Small intestine (tissue), 7 donors: ENCODE measurements at regions not wholly inside any gene's neighbourhood (a gene's known extent, or its start where the extent isn't known, plus 50 kb on each side); places are given as distances from the start of the nearest gene placed in this dataset.

Source experiments
- DNase-seq, 2 donors: peaks; one replicate each; pipeline versions ENCODE4 v3.0.0 to v3.0.0-alpha.2; 2013
- FAIRE-seq: peaks from 2 replicates; lab custom pipeline; 2012; peaks lifted over from hg19 to GRCh38; lab: Jason Lieb, UNC
- H3K27ac ChIP-seq, 3 donors: one replicate each; pipeline ENCODE4 v1.5.1; 2013; ENCODE audit warnings: low read length in 2 of 3, mild to moderate bottlenecking in 2 of 3, control low read depth in 1 of 3, inconsistent platforms in 1 of 3, low read depth in 1 of 3, moderate library complexity in 1 of 3
- H3K27me3 ChIP-seq, 3 donors: one replicate each; pipeline ENCODE4 v1.6.1; 2013; ENCODE audit warnings: low read length in 3 of 3, inconsistent platforms in 1 of 3; ENCODE audit not compliant: control insufficient read depth in 3 of 3, insufficient read depth in 3 of 3
- H3K36me3 ChIP-seq, 3 donors: one replicate each; pipeline ENCODE4 v1.6.1; 2013; ENCODE audit warnings: low read length in 3 of 3, inconsistent platforms in 1 of 3, low read depth in 1 of 3, mild to moderate bottlenecking in 1 of 3, moderate library complexity in 1 of 3; ENCODE audit not compliant: control insufficient read depth in 3 of 3, insufficient read depth in 2 of 3
- H3K4me1 ChIP-seq, 3 donors: one replicate each; pipeline ENCODE4 v1.6.1; 2013; ENCODE audit warnings: low read length in 2 of 3, inconsistent platforms in 1 of 3, low read depth in 1 of 3, mild to moderate bottlenecking in 1 of 3, moderate library complexity in 1 of 3; ENCODE audit not compliant: control insufficient read depth in 3 of 3, insufficient read depth in 2 of 3
- H3K4me3 ChIP-seq, 3 donors: one replicate each; pipeline ENCODE4 v1.5.1; 2013; ENCODE audit warnings: low read length in 3 of 3, control low read depth in 1 of 3, inconsistent platforms in 1 of 3, low read depth in 1 of 3, mild to moderate bottlenecking in 1 of 3, moderate library complexity in 1 of 3
- H3K9me3 ChIP-seq, 2 donors: one replicate each; pipeline ENCODE4 v1.6.1; 2013; ENCODE audit warnings: low read depth in 1 of 2, low read length in 1 of 2; ENCODE audit not compliant: control insufficient read depth in 2 of 2, insufficient read depth in 1 of 2
- WGBS, 3 donors: extraction: QIAGEN DNeasy Blood & Tissue Kit; methylation state at CpG; one replicate each; pipeline ENCODE4 v1.1.7; 2013; 5-methylcytosine and 5-hydroxymethylcytosine counted together
- donor health status: healthy with polysubstance abuse.
- donor health status: control.
- donor health status: control.
- donor health status: Bipolar disorder and iron deficiency.
- donor health status: healthy.

GRCh38 chr1:168782559-168783116 lies 53.6 kb upstream of the DPT start:
- 87 to 97% (median 92%) methylated on average over 3 of the region's 3 CpGs for WGBS, 3 donors
- FAIRE-seq, result no peak
- no peak for DNase-seq
- no peaks in the 10 kb centered on the region for H3K4me1 ChIP-seq
- no peak overlapping the region for H3K4me3 ChIP-seq
- no peaks in the 10 kb centered on the region for H3K9me3 ChIP-seq
- H3K36me3 ChIP-seq, result no peaks in the 10 kb centered on the region
- no peaks in the 10 kb centered on the region for H3K27me3 ChIP-seq
- H3K27ac ChIP-seq, result no peak overlapping the region

DNA sequence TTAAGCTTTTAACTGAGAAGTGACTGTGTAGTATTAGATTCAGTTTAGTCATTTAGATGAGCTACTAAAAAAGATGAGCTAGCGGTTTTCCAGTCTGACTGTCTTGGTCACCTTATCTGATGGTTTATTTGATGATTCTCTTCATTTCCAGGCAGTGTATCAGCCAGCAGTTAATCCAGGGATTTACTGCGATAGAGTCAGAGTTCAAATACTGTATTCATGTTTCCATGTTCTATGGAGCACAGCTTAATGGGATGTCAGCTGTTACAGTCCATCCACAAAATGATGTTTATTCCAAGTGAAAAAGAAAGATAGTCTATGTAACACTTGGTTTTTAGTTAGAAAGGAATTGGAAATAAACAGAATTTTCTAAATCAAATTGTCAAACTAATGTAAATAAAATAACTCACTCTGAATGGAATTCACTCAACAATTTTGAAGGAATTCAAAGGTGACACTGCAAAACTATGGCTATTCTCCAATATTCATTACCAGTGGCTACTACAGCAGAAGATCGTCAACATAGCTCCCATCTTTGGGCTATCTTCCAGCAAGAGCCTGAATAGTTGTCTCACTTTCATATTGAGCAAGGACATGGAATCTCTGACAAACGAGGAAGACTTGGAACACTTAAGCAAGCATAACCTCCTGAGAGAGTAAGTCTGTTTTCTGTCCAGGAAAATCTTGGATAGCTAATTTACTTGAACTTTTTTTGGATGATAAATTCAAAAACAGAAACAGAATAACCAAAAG lies 54.6 kb upstream of the DPT start:
- FAIRE-seq (no peak), DNase-seq (no peak)
- Histone ChIP-seq H3K27ac (no peak overlapping the region), H3K4me3 (no peak overlapping the region), H3K36me3 (no peaks in the 10 kb centered on the region), H3K9me3 (no peaks in the 10 kb centered on the region), H3K27me3 (no peaks in the 10 kb centered on the region), H3K4me1 (no peaks in the 10 kb centered on the region)
- WGBS, 3 donors, result 54 to 72% (median 67%) methylated on average over 4 of the region's 4 CpGs

DNA sequence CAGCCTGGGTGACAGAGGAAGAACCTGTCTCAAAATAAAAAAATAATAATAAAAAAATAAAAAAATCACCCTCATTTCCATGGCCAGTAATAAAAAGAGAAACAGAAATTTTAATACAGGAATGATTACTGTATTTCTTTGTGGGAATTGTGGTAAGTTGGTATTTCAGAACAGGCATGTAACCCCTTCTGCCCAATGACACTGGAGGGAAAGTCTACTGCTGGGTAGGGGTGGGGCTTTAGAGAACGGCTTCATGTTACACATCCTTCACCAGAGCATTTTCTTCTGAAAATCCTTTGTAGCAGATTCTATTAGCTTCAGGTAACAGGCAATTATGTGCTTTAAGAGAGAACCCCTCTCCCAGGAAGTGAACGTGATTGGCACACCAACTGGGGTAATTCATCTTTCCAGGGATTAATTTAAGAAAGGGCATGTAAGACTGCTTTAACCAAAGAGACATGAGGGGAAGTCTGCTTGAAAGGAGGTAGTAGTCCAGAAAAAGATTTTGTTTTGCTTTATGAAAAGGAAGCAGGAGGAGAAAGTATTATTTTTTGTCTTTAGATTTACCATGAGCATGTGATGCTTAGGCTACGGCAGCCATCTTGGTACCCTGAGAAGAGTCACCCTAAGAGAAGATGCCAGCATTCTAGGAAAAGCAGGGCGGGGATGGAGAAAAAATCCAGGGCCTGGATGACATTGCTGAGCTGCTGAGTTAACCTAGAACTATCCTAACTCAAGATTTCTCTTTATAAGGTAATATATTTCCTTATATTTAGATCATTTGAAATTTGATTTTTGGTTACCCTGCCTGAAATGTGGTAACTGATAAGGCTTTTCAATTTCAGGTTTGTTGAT lies 57.7 kb upstream of the DPT start:
- Histone ChIP-seq H3K4me3 (no peak overlapping the region), H3K27me3 (no peaks in the 10 kb centered on the region), H3K36me3 (no peaks in the 10 kb centered on the region), H3K4me1 (no peaks in the 10 kb centered on the region), H3K9me3 (no peaks in the 10 kb centered on the region), H3K27ac (no peak overlapping the region)
- FAIRE-seq, result no peak
- no peak for DNase-seq
- WGBS, 3 donors, result 83 to 92% (median 91%) methylated on average over 4 of the region's 4 CpGs

- Histone ChIP-seq H3K4me3 (no peak overlapping the region), H3K27me3 (no peaks in the 10 kb centered on the region), H3K4me1 (no peaks in the 10 kb centered on the region), H3K36me3 (no peaks in the 10 kb centered on the region), H3K27ac (no peak overlapping the region), H3K9me3 (no peaks in the 10 kb centered on the region)
- no peak for DNase-seq
- no peak for FAIRE-seq
- WGBS, 3 donors, result 97 to 98% (median 97%) methylated on average over 1 of the region's 1 CpG
Observed at GRCh38 chr1:168788258-168788657, 59.3 kb upstream of the DPT start.

DNA sequence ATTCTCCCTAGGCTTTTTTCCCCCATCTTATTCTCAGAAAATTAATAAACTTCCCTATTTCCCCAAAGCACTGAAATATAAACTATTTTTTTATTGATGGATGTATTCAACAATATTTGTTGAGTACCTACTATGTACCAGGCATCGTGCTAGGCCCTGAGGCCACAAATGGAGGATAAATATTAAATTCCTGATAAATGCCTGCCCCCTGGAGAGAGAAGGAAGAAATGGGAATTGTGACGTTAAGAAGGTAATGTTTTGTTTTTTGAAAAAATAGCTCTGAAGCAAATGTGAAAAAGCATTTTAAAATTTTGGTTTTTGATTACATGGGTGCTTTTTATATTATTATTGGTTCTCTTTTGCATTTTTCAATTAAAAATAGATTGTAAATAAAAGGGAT lies 60.5 kb upstream of the DPT start:
- FAIRE-seq (no peak), DNase-seq (no peak)
- no peaks in the 10 kb centered on the region for H3K27me3 ChIP-seq
- H3K4me1 ChIP-seq, result peaks cover 0 to 3% (median 0%) of the 10 kb centered on the region in 3 donors
- H3K36me3 ChIP-seq, result no peaks in the 10 kb centered on the region
- no peak overlapping the region for H3K4me3 ChIP-seq
- H3K9me3 ChIP-seq, result no peaks in the 10 kb centered on the region
- WGBS, 3 donors, result 80 to 81% (median 80%) methylated on average over 2 of the region's 2 CpGs
- H3K27ac ChIP-seq, result no peak overlapping the region

DNA sequence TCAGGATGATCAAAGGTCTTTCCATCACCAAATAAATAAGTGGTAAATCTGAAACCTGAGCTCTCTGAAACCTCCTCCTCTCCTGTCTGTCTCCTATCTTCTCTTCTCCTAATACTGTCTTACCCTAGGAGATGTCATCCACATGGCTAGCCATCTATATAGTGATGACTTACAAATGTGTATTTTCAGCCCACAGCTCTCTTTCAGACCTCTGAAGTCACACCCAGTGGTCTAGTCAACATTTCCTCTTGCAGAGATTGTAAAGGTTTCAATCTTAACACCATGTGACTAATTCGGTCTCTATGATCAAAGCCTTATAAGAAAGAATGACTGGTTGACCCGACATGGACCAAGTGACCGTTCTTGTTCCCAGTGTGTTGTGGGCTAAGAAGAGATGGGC lies 63.1 kb upstream of the DPT start:
- Histone ChIP-seq H3K9me3 (no peaks in the 10 kb centered on the region), H3K27me3 (no peaks in the 10 kb centered on the region), H3K27ac (no peak overlapping the region), H3K4me1 (peaks cover 0 to 3% (median 0%) of the 10 kb centered on the region in 3 donors), H3K4me3 (no peak overlapping the region), H3K36me3 (no peaks in the 10 kb centered on the region)
- DNase-seq (no peak), FAIRE-seq (no peak)
- WGBS, 3 donors, result 80 to 94% (median 81%) methylated on average over 3 of the region's 3 CpGs

DNA sequence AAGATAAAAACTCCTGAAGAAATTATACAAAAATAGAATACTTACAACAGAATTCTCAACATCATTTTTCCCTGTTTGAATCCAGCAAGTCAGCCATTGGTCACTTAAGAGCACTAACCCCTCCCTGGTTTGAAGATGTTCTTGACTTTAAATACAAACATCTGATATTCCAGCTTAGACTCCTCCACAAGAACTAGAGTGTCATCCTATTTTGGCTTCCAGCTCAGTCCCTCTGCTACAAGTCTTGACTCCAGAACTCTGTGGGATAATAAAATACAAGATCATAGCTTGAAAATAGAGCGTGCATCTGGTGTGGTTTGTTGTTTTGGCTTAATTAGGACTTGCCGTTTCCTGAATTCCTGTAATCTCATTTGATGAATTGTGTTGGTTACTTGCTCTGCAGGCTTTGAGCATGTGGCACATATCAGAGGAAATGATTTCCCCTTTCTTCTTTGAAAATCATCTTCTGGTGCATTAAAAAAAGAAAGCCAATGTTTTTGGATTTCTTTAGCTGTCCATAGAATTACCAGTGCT lies 63.7 kb upstream of the DPT start:
- DNase-seq (no peak), FAIRE-seq (no peak)
- Histone ChIP-seq H3K27ac (no peak overlapping the region), H3K27me3 (no peaks in the 10 kb centered on the region), H3K4me3 (no peak overlapping the region), H3K36me3 (no peaks in the 10 kb centered on the region), H3K9me3 (no peaks in the 10 kb centered on the region), H3K4me1 (peaks cover 0 to 3% (median 0%) of the 10 kb centered on the region in 3 donors)
- WGBS, 3 donors, result 40 to 77% (median 59%) methylated on average over 2 of the region's 2 CpGs

GRCh38 chr1:168794057-168794456 lies 65.1 kb upstream of the DPT start:
- Histone ChIP-seq H3K27me3 (no peaks in the 10 kb centered on the region), H3K4me1 (peaks cover 0 to 3% (median 0%) of the 10 kb centered on the region in 3 donors), H3K27ac (no peak overlapping the region), H3K4me3 (no peak overlapping the region), H3K36me3 (no peaks in the 10 kb centered on the region), H3K9me3 (no peaks in the 10 kb centered on the region)
- 93 to 96% (median 96%) methylated on average over 6 of the region's 6 CpGs for WGBS, 3 donors
- DNase-seq (no peak), FAIRE-seq (no peak)
